Gastrocnemius medialis (tissue), 4 donors: ENCODE measurements at regions not wholly inside any gene's neighbourhood (a gene's known extent, or its start where the extent isn't known, plus 50 kb on each side); places are given as distances from the start of the nearest gene placed in this dataset.

Experiments used
- POLR2A ChIP-seq, 2 donors: fragments of 450-650 bp; IDR thresholded peaks; one replicate each; pipeline ENCODE4 v1.6.1; 2017; ENCODE audit warnings: antibody characterized with exemption in 2 of 2, mild to moderate bottlenecking in 2 of 2, moderate library complexity in 2 of 2
- TF ChIP-seq, protein P1 (sequence below), 5 experiments: fragments of 450-650 bp in 3 of 5; fragments of 200-600 bp in 2 of 5; sonication (generic) in 2 of 5; IDR thresholded peaks in 4 of 5; conservative IDR thresholded peaks in 1 of 5; 1 replicate in 4 of 5; 2 replicates in 1 of 5; pipeline ENCODE4 v1.5.1; 2016 to 2019; ENCODE audit warnings: antibody characterized with exemption in 5 of 5, mild to moderate bottlenecking in 3 of 5, moderate library complexity in 3 of 5

DNA sequence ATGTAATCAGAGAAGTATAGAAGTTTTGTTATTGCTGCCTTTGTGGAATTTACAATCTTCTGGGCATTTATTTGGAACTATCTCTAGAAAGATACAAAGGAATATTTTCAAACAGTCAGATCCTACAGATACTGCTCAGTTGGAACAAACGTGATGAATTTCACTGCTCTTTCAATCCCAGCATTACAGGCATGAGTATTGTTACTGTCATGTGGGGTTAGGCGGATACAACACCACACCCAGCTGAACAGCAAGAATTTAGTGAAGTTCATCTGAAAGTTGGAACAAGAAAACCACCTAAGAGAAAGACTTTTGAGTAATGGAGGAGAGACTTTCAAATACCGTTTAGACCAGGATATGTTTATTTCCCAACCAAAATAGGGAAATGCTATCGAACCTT, 123.3 kb upstream of the PLXNC1 start:
- TF ChIP-seq, protein P1, sequence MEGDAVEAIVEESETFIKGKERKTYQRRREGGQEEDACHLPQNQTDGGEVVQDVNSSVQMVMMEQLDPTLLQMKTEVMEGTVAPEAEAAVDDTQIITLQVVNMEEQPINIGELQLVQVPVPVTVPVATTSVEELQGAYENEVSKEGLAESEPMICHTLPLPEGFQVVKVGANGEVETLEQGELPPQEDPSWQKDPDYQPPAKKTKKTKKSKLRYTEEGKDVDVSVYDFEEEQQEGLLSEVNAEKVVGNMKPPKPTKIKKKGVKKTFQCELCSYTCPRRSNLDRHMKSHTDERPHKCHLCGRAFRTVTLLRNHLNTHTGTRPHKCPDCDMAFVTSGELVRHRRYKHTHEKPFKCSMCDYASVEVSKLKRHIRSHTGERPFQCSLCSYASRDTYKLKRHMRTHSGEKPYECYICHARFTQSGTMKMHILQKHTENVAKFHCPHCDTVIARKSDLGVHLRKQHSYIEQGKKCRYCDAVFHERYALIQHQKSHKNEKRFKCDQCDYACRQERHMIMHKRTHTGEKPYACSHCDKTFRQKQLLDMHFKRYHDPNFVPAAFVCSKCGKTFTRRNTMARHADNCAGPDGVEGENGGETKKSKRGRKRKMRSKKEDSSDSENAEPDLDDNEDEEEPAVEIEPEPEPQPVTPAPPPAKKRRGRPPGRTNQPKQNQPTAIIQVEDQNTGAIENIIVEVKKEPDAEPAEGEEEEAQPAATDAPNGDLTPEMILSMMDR (IDR thresholded peaks at IDR 0.05 in 4 of 5, conservative IDR thresholded peaks at IDR 0.05 in 1 of 5), result no peak
- no peak for TF ChIP-seq POLR2A (IDR thresholded peaks at IDR 0.05)
